H9 (cell line): ENCODE measurements at regions not wholly inside any gene's neighbourhood (a gene's known extent, or its start where the extent isn't known, plus 50 kb on each side); places are given as distances from the start of the nearest gene placed in this dataset.

Experiments used
- DNase-seq: peaks from one replicate; pipeline ENCODE4 v3.0.0-alpha.2; 2017
- H2AFZ ChIP-seq: one replicate; pipeline ENCODE4 v1.6.1; 2013; ENCODE audit warnings: mild to moderate bottlenecking, low read length, control low read depth, moderate library complexity
- H2AK5ac ChIP-seq: 2 replicates; pipeline ENCODE4 v1.6.1; 2013; ENCODE audit warnings: low read length, control low read depth, mixed read lengths; ENCODE audit not compliant: insufficient read length
- H2BK120ac ChIP-seq: one replicate; pipeline ENCODE4 v1.6.1; 2013; ENCODE audit warnings: low read depth, mild to moderate bottlenecking, low read length, control low read depth, inconsistent platforms; ENCODE audit not compliant: poor library complexity, severe bottlenecking
- H2BK12ac ChIP-seq: 2 replicates; pipeline ENCODE4 v1.6.1; 2013; ENCODE audit warnings: low read length, control low read depth, mixed read lengths, low read depth; ENCODE audit not compliant: insufficient read length
- H2BK15ac ChIP-seq: 2 replicates; pipeline ENCODE4 v1.6.1; 2013; ENCODE audit warnings: low read depth, low read length, control low read depth
- H2BK20ac ChIP-seq: one replicate; pipeline ENCODE4 v1.6.1; 2013; ENCODE audit warnings: low read depth, mild to moderate bottlenecking, low read length, control low read depth, inconsistent platforms; ENCODE audit not compliant: poor library complexity, severe bottlenecking
- H2BK5ac ChIP-seq: 2 replicates; pipeline ENCODE4 v1.6.1; 2013; ENCODE audit warnings: low read length, control low read depth, mixed read lengths; ENCODE audit not compliant: insufficient read length
- H3K14ac ChIP-seq: 2 replicates; pipeline ENCODE4 v1.6.1; 2013; ENCODE audit warnings: low read length, control low read depth; ENCODE audit not compliant: insufficient read depth
- H3K18ac ChIP-seq: 2 replicates; pipeline ENCODE4 v1.6.1; 2013; ENCODE audit warnings: low read depth, mild to moderate bottlenecking, mixed read lengths, low read length, control low read depth; ENCODE audit not compliant: insufficient read length
- H3K23ac ChIP-seq: 2 replicates; pipeline ENCODE4 v1.6.1; 2013; ENCODE audit warnings: low read length, control low read depth, mixed read lengths, low read depth; ENCODE audit not compliant: insufficient read length
- H3K23me2 ChIP-seq: 2 replicates; pipeline ENCODE4 v1.6.1; 2013; ENCODE audit warnings: low read depth, mild to moderate bottlenecking, mixed read lengths, low read length, control low read depth; ENCODE audit not compliant: insufficient read length, poor library complexity, severe bottlenecking
- H3K27ac ChIP-seq: 2 replicates; pipeline ENCODE4 v1.5.1; 2013; ENCODE audit warnings: low read length, control low read depth, mixed read lengths, low read depth; ENCODE audit not compliant: insufficient read length
- H3K27me3 ChIP-seq: 2 replicates; pipeline ENCODE4 v1.6.1; 2013; ENCODE audit warnings: low read length, control low read depth, inconsistent platforms; ENCODE audit not compliant: insufficient read depth
- H3K4ac ChIP-seq: 2 replicates; pipeline ENCODE4 v1.6.1; 2013; ENCODE audit warnings: low read depth, mild to moderate bottlenecking, control low read depth, inconsistent platforms, low read length, moderate library complexity
- H3K4me1 ChIP-seq: 2 replicates; pipeline ENCODE4 v1.6.1; 2013; ENCODE audit warnings: low read length, control low read depth, inconsistent platforms; ENCODE audit not compliant: insufficient read depth
- H3K4me2 ChIP-seq: 2 replicates; pipeline ENCODE4 v1.6.1; 2013; ENCODE audit warnings: low read length, control low read depth, mixed read lengths; ENCODE audit not compliant: insufficient read length, insufficient read depth
- H3K56ac ChIP-seq: 2 replicates; pipeline ENCODE4 v1.6.1; 2013; ENCODE audit warnings: low read depth, mild to moderate bottlenecking, mixed read lengths, low read length, control low read depth; ENCODE audit not compliant: insufficient read length
- H3K79me1 ChIP-seq: 2 replicates; pipeline ENCODE4 v1.6.1; 2013; ENCODE audit warnings: low read depth, mild to moderate bottlenecking, moderate library complexity, low read length, control low read depth, inconsistent platforms; ENCODE audit not compliant: insufficient read depth, poor library complexity, severe bottlenecking
- H3K79me2 ChIP-seq: 2 replicates; pipeline ENCODE4 v1.6.1; 2013; ENCODE audit warnings: low read length, control low read depth, inconsistent platforms; ENCODE audit not compliant: insufficient read depth
- H3K9ac ChIP-seq: 2 replicates; pipeline ENCODE4 v1.6.1; 2013; ENCODE audit warnings: low read length, control low read depth, mixed read lengths; ENCODE audit not compliant: insufficient read length; ENCODE audit errors: extremely low read depth
- H3K9me3 ChIP-seq: one replicate; pipeline ENCODE4 v1.6.1; 2013; ENCODE audit warnings: low read depth, low read length, inconsistent platforms; ENCODE audit not compliant: control insufficient read depth
- H3T11ph ChIP-seq: one replicate; pipeline ENCODE4 v1.6.1; 2013; ENCODE audit warnings: mild to moderate bottlenecking, low read length, control low read depth, inconsistent platforms
- H4K20me1 ChIP-seq: one replicate; pipeline ENCODE4 v1.6.1; 2013; ENCODE audit not compliant: control insufficient read depth, insufficient read length, insufficient read depth
- H4K5ac ChIP-seq: 2 replicates; pipeline ENCODE4 v1.6.1; 2013; ENCODE audit warnings: low read depth, mild to moderate bottlenecking, mixed read lengths, low read length, control low read depth; ENCODE audit not compliant: insufficient read length
- H4K8ac ChIP-seq: replicated peaks from 2 replicates; pipeline ENCODE4 v1.6.1; 2013; ENCODE audit warnings: low read length, control low read depth, mixed read lengths, low read depth; ENCODE audit not compliant: insufficient read length
- H4K91ac ChIP-seq: 2 replicates; pipeline ENCODE4 v1.6.1; 2013; ENCODE audit warnings: low read depth, mild to moderate bottlenecking, moderate library complexity, mixed read lengths, low read length, control low read depth; ENCODE audit not compliant: insufficient read length
- H3K27ac Mint-ChIP-seq, 3 experiments: 2 replicates in 2 of 3; 3 replicates in 1 of 3; pipeline ENCODE4 v1.8.0; 2020 to 2021; ENCODE audit warnings: mixed read lengths in 3 of 3, mild to moderate bottlenecking in 1 of 3, moderate library complexity in 1 of 3
- H3K27me3 Mint-ChIP-seq: 2 replicates; pipeline ENCODE4 v1.8.0; 2021; ENCODE audit warnings: low read depth, mild to moderate bottlenecking, moderate library complexity, mixed read lengths
- H3K36me3 Mint-ChIP-seq, 3 experiments: 2 replicates in 2 of 3; 3 replicates in 1 of 3; pipeline ENCODE4 v1.8.0; 2020 to 2021; ENCODE audit warnings: low read depth in 3 of 3, mixed read lengths in 3 of 3; ENCODE audit not compliant: insufficient read depth in 1 of 3
- H3K4me1 Mint-ChIP-seq, 2 experiments: 2 replicates each; pipeline ENCODE4 v1.8.0; 2020; ENCODE audit warnings: mixed read lengths in 2 of 2
- H3K4me3 Mint-ChIP-seq, 2 experiments: 2 replicates in 1 of 2; 3 replicates in 1 of 2; pipeline ENCODE4 v1.8.0; 2020 to 2021; ENCODE audit warnings: mild to moderate bottlenecking in 2 of 2, mixed read lengths in 2 of 2, moderate library complexity in 1 of 2
- H3K9me3 Mint-ChIP-seq, 2 experiments: 2 replicates in 1 of 2; 3 replicates in 1 of 2; pipeline ENCODE4 v1.8.0; 2020; ENCODE audit warnings: mild to moderate bottlenecking in 2 of 2, mixed read lengths in 2 of 2, moderate library complexity in 1 of 2
- CTCF ChIP-seq: fragments of 200-600 bp; sonication (generic); conservative IDR thresholded peaks from 3 replicates; pipeline ENCODE4 v1.8.0; 2021; ENCODE audit warnings: antibody characterized with exemption, mild to moderate bottlenecking
- WGBS: extraction: QIAGEN DNeasy Blood & Tissue Kit; methylation state at CpG from one replicate; pipeline ENCODE4 v1.1.7; 2013; ENCODE audit warnings: missing lambda C conversion rate, low lambda C conversion rate, mixed read lengths; ENCODE audit not compliant: insufficient read length; ENCODE audit errors: extremely low coverage; 5-methylcytosine and 5-hydroxymethylcytosine counted together

- H4K8ac ChIP-seq: no peak overlapping the region
- no peak overlapping the region for H3K4ac ChIP-seq
- H3K4me2 ChIP-seq: no peak overlapping the region
- TF ChIP-seq CTCF: no peak
- no peak overlapping the region for H2BK20ac ChIP-seq
- no peak overlapping the region for H3K9ac ChIP-seq
- H3K4me1 Mint-ChIP-seq: no peaks in the 10 kb centered on the region
- no peak for DNase-seq
- H3K27me3 ChIP-seq: no peaks in the 10 kb centered on the region
- no peak overlapping the region for H3T11ph ChIP-seq
- peaks cover 2% of the 10 kb centered on the region; the same call in 1 of the 2 replicates for H3K27me3 Mint-ChIP-seq
- no peak overlapping the region for H2AFZ ChIP-seq
- H2BK12ac ChIP-seq: no peak overlapping the region
- no peaks in the 10 kb centered on the region for H3K79me2 ChIP-seq
- no peaks in the 10 kb centered on the region for H3K23me2 ChIP-seq
- no peaks in the 10 kb centered on the region for H3K9me3 Mint-ChIP-seq
- no peak overlapping the region for H3K56ac ChIP-seq
- no peak overlapping the region for H2BK5ac ChIP-seq
- H3K27ac ChIP-seq: no peak overlapping the region
- no peaks in the 10 kb centered on the region for H3K36me3 Mint-ChIP-seq
- H3K23ac ChIP-seq: no peak overlapping the region
- no peaks in the 10 kb centered on the region for H3K79me1 ChIP-seq
- H4K5ac ChIP-seq: no peak overlapping the region
- no peak overlapping the region for H2BK120ac ChIP-seq
- WGBS: no CpG with 5 or more reads among the region's 8 CpGs
- no peaks in the 10 kb centered on the region for H3K4me1 ChIP-seq
- no peak overlapping the region for H2AK5ac ChIP-seq
- no peak overlapping the region for H3K4me3 Mint-ChIP-seq
- no peaks in the 10 kb centered on the region for H4K20me1 ChIP-seq
- no peak overlapping the region for H3K18ac ChIP-seq
- H3K14ac ChIP-seq: no peak overlapping the region; the same call in 1 of the 2 replicates
- no peak overlapping the region for H3K27ac Mint-ChIP-seq
- no peaks in the 10 kb centered on the region for H3K9me3 ChIP-seq
- H4K91ac ChIP-seq: no peak overlapping the region
- no peak overlapping the region for H2BK15ac ChIP-seq
Measured at GRCh38 chr2:5285872-5286769, 406.1 kb upstream of the SOX11 start.
